Activated T-helper 1 cell treated with Interleukin-2 at 50 U/mL for 16 hours (primary cell): ENCODE measurements at regions not wholly inside any gene's neighbourhood (a gene's known extent, or its start where the extent isn't known, plus 50 kb on each side); places are given as distances from the start of the nearest gene placed in this dataset.

Source experiments
- DNase-seq: peaks from one replicate; pipeline ENCODE4 v3.0.0-alpha.2; 2020; ENCODE audit warnings: low read depth

DNA sequence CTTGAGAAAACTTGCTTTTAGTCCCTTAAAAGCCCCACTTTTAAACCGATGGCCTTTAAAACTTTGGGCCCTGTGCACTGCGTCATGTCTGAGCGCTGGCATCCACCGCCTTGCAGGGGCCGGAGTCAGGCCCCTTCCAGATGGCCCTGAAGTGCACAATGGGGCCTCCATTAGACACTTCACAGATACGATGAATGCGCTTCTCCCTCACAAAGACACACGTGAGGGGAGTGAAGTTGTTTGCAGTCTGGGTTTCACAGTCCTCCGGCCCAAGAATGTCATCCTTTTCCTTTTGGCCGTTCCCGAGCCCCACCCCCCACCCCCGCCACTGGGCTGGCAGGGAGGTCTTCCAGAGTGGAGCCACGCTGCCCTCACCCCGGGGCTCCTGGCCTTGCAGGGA is 415.1 kb upstream of the SALL3 start:
- DNase-seq: no peak

DNA sequence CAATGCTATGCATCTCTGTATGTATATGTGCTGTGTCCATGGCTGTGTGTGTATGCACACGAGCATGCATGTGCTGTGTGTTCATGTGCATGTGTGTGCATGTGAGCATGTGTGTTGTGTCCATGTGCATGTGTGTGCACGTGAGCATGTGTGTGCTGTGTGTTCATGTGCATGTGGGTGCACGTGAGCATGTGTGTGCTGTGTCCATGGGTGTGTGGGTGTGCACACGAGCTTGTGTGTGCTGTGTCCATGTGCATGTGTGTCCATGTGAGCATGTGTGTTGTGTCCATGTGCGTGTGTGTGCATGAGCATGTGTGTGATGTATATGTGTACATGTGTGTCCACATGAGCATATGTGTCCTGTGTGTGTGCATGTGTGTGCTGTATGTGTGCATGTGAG is 414.4 kb upstream of the SALL3 start:
- DNase-seq: no peak

DNA sequence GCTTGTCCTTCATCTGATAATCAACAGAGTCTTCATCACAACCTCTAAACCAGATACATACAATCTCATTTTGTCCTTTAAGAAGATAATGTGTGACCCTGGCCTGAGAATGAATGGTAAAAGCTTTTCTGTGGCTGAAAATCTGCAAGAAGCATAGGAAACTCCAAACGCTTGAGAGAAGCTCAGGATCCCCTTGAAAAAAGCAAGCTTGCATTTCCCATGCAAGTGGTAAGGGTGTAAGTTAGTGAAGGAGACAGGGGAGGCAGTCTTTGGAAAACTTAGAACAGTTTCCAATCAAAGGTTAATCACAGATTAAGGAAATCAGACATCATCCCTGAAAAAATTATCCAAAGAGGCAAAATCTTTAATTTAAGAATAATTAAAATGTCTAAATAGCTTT is 413.6 kb upstream of the SALL3 start:
- DNase-seq: no peak

DNA sequence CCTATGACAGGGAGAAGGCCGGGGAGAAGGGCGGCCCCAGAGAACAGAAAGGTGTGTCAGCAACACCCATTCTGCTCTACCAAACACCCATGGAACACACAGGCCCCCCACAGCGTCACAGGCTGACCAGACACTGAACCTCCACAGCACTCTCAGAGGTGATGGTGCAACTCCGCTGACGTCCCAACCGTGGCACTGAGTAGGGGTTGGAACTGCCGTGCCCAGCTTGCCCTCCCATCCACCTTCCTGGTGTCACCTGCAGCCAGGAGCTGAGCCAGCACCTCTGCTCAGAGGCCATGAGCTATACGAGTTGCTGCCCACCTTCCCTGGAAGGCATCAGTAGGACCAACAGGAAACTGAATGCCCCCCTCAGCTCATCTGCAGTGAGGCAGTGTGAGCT is 412.9 kb upstream of the SALL3 start:
- no peak for DNase-seq

DNA sequence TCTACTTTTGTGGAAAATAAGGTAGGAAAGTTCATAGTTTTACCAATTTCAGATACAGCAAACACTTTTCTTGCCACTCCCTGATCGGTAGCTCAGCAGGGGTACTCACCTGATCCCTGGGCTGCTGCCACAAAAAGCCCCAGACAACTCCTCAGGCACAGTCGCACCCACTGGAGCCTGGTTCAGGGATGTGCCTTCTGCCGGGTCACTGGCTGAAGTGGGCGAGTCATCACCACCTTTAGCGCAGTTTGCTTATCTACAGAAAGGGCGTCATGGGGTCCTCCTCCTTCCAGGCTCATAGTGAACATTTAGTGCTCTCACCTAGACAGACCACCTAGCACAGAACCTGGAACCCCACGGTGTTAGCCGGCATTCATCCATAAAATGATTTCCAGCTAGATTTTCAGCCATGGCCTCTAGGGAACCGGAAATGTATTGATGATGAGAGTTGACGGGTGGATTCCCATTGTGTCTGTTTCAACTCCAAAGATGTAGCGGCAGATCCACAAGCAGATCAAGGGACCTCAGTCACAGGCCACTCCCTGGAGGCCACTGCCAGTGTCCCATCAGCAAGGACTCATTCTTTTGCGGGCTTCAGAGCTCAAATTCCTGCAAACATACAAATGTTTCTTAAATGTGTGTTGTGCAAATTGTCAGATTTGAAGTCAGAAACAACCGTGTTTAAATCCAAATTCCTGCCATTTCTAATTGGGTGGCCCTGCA is 408.4 kb upstream of the SALL3 start:
- no peak for DNase-seq

DNA sequence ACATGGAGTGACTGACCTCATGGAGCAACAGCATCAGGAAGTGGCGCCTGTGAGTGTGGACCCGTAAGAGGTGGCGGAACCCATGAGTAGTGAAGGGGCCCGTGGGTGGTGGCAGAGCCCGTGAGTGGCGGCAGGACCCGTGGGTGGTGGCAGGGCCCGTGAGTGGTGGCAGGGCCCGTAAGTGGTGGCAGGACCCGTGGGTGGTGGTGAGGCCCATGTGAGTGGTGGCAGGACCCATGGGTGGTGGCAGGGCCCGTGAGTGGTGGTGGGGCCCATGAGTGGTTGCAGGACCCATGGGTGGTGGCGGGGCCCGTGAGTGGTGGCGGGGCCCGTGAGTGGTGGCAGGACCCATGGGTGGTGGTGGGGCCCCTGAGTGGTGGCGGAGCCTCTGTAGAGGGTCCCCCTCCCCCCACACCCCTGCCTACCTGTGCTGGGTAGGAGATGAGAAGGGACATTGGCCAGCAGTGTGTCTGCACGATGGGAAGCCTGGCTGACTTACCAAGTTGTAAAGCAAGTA is 407.7 kb upstream of the SALL3 start:
- no peak for DNase-seq

GRCh38 chr18:78573773-78574172 is 405.8 kb upstream of the SALL3 start:
- no peak for DNase-seq

DNA sequence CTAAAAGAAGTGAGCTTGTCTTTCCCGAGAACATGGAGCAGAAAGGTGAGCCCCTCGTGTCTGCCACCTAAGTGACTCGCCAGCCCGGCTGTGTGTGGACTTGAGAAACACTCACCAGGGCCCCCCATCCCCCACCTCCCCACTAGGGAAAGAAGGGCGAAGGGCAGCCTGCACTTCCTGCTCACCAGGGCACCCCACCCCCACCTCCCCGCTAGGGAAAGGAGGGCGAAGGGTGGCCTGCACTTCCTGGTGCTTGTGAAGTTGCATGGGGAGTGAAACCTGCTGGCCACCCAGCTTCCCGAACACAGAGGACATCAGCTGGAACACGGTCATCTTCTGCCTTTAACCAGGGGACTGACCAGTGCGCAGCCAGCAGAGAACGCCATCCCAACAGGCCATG is 402.7 kb upstream of the SALL3 start:
- DNase-seq: no peak

- DNase-seq: no peak
These were observed 400.2 kb upstream of the SALL3 start for GRCh38 chr18:78579449-78579848.

DNA sequence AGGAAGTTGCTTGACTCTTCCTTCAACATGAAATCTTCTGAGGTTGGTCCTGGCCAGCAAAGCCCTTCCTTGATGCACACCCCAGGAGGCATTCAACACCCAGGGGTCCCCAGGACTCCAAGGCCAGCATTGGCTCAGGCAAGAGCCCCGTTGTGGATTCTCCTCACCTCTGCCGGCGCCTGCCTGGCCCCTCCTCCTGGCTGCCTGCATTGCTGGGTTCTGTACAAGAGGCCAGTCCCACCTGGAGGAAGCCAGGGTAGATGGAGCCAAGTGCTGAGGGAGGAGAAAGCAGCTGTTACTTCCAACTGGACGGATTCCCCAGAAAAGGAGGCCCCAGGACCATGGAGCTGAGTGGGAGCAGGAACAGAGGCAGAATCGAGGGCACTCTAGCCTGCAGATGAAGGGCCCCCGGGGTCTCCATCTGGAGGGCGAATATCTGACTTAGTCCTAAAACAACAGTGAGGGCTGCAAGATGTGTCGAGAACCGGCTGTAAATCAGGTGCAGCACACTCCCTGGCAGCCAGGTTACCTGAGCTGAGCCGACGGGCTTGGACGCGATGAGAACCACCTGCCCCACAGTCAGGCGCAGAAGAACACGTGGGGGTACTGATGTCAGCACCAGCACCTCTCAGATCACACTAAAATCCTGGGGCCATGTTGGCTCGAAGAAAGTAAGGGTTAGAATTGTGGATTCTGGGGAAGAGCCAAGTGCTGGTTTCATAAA is 399.6 kb upstream of the SALL3 start:
- no peak for DNase-seq

- DNase-seq: no peak
These were observed 398.7 kb upstream of the SALL3 start for GRCh38 chr18:78580835-78581339.

DNA sequence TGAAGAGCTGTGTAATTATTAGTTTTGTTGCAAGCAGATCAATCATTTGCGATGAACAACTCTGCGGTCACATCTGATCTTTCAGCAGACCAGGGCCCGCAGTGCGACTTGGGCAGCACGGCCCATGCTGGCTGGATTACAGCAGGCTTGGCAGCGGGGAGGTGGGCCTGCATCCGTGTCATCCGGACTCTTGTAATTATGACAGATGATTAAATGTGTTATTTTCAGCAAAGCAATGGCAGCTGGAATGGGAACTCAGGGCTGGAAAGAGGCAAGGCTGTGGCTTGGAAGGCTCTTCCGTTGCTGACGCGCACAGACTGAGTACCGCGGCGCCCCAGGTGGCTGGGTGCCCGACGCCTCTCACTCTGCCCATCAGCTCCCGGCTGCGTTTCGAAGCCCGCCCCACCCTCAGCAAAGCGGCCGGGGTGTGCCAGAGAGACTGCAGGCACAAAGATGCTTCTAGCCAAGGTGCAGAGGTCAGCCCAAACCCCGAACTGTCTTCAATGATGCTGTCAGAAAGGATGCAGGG is 397.4 kb upstream of the SALL3 start:
- DNase-seq: no peak

DNA sequence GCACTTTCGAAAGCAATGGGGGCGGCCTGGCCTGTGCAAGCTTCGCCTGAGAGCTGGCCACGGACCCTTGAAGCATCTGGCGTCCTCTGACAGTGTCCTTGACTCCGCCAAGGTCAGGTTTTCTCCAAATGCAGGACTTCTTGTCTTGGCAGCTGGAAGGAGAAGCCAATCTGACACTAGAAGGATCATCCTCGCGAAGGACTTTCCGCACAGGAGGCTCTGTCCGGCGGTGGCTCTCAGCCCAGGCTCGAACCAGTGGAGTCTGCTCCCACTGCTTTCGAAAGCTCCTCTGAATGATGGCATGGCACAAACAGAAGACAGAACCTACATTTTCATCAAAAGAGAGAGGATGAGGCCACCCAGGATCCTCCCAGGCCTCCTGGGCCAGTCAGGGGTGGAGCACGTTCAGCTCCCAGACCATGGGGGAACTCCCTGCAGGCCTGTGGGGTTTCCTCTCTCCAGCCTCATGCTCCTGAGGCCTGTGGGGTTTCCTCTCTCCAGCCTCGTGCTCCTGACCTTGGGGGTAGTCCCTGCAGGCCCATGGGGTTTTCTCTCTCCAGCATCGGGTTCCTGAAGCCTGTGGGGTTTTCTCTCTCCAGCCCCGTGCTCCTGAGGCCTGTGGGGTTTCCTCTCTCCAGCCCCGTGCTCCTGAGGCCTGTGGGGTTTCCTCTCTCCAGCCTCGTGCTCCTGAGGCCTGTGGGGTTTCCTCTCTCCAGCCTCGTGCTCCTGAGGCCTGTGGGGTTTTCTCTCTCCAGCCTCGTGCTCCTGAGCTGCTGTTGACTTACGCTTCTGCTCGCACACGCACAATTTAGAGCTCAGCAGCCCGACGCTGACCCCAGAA is 396.5 kb upstream of the SALL3 start:
- DNase-seq: no peak

DNA sequence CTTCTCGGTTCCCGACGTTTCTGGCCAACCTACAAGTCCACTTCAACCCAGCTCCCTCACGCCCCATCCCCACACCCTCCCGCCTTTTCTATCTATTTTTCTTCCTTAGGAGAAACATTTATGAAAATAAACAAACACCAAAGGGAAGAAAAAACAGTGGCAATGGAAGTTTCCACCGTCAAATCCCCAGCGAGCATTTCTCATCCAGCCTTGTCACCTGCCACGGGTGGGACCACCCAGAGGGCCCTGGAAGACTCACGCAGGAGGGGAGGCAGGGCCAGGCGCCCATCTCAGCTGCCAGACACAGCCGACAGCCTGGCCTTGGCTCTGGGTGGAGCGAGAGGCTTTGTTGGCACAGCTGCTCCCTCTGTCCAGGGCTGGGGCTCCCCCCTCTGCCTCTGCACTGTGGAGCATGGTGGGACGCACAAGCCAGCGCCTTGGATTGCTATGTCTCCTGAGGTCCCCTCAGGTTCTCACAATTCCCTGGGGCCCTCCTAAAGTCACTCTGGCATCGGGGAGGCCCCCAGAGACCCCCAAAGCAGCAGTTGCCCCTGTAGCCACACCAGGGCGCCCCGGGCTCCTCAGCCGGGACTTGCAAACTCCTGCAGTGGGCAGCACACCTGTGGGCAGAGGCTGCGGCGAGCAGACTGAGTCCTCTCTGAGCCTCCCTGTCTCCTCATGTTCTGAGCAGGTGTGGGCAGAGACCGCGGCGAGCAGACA is 395.7 kb upstream of the SALL3 start:
- no peak for DNase-seq

GRCh38 chr18:78584459-78585022 is 395.1 kb upstream of the SALL3 start:
- DNase-seq: no peak

DNA sequence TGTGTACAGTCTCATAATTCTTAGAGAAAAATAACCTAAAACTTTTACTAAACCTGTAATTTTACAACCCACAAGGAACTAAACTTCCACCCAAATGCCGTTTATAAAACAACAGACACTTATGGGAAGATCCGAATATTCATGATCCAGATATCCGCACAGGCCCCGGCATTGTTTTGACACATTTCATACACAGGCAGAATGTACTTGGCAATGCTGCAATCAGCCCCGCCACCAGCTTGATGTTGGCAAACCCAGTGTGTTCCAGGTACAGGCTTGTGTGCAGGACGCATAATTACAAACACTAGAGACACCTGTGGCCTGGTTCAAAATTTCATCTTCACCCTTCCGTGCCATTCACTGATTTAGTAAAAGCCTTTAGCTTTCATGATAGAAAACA is 393.0 kb upstream of the SALL3 start:
- no peak for DNase-seq

DNA sequence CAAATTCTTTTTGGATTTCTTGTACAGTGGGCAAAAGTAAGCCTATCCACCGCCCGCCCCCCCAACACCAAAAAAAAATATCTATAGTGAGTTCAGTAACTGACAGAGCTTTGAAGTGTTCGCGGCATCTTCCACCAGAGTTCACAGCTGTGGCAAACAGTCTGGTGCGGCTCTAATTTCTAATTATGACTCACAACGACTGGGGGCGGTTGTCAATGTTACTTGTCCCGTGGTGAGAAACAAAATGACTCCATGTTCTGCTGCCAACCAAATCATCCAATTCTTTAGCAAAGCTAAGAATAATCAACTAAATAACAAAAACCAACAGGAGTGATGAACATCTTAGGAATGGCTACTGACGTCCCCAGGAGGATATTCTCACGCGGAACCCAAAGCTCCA is 392.5 kb upstream of the SALL3 start:
- DNase-seq: no peak

GRCh38 chr18:78587626-78588600 is 391.7 kb upstream of the SALL3 start:
- DNase-seq: no peak

- DNase-seq: no peak
These were observed 389.6 kb upstream of the SALL3 start for GRCh38 chr18:78589916-78590437.

DNA sequence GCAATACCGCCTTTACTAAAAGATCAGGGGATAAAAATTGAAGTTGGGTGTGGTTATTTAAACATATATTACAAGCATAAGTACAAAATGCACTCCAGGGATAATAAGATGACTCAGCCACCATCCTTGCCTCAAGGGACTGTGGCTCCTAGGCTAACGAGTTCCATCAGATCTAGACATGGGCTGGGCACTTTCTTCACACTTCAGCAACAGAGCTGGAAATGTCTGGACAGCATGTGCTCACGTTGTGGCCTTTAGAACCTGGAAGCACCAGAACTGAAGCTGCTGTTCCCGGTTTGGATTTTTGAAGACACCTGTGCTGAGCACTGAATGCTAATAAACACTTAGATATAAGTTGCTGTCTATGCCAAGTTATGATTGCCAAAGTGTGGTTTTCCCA is 384.2 kb upstream of the SALL3 start:
- DNase-seq: no peak
